Immature natural killer cell (primary cell): ENCODE measurements at regions not wholly inside any gene's neighbourhood (a gene's known extent, or its start where the extent isn't known, plus 50 kb on each side); places are given as distances from the start of the nearest gene placed in this dataset.
"Not testable (repeated sequence)": the region's sequence is repeated elsewhere in the genome, so short reads cannot be mapped to it uniquely, and the experiment has no call there.

Experiments used
- DNase-seq, 3 donors: peaks; one replicate each; pipeline ENCODE4 v3.0.0; 2022; ENCODE audit warnings: mixed read lengths in 1 of 3
- H3K27ac Mint-ChIP-seq, 6 donors: one replicate each; pipeline ENCODE4 v1.8.0; 2020; ENCODE audit warnings: mixed read lengths in 6 of 6, mild to moderate bottlenecking in 5 of 6, inconsistent platforms in 4 of 6, moderate library complexity in 3 of 6
- H3K27me3 Mint-ChIP-seq, 3 donors: one replicate each; pipeline ENCODE4 v1.8.0; 2020 to 2021; ENCODE audit warnings: low read depth in 3 of 3, mild to moderate bottlenecking in 3 of 3, mixed read lengths in 3 of 3, moderate library complexity in 3 of 3, inconsistent platforms in 1 of 3
- H3K36me3 Mint-ChIP-seq, 3 donors: one replicate each; pipeline ENCODE4 v1.8.0; 2020; ENCODE audit warnings: mixed read lengths in 3 of 3, inconsistent platforms in 2 of 3, mild to moderate bottlenecking in 2 of 3
- H3K4me1 Mint-ChIP-seq, 2 donors: one replicate each; pipeline ENCODE4 v1.8.0; 2020; ENCODE audit warnings: inconsistent platforms in 2 of 2, mild to moderate bottlenecking in 2 of 2, mixed read lengths in 2 of 2, moderate library complexity in 1 of 2
- H3K4me3 Mint-ChIP-seq, 5 donors: one replicate each; pipeline ENCODE4 v1.8.0; 2020; ENCODE audit warnings: mild to moderate bottlenecking in 5 of 5, mixed read lengths in 5 of 5, inconsistent platforms in 3 of 5, moderate library complexity in 3 of 5
- H3K9me3 Mint-ChIP-seq, 6 donors: one replicate each; pipeline ENCODE4 v1.8.0; 2020; ENCODE audit warnings: mild to moderate bottlenecking in 6 of 6, mixed read lengths in 6 of 6, inconsistent platforms in 4 of 6, moderate library complexity in 3 of 6

DNA sequence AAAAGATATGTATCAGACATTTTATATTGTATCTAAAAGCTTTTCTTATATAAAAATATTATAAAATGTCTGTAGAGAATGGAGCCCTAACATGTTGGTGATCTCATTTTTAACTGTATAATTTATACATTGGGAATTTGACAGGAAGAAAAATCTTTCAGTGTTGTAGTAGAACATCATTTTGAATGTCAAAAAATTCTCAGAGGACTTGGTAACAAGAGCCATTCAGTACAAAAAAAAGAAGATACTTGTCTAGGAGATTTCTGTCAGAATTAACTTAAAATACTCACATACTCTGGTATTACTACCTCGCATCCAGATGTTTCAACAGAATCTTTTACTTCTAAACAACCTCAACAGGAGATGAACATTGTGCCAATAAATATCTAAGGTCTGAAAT is 1277.9 kb downstream of the ROBO2 start:
- Mint-ChIP-seq H3K9me3 (peaks cover 0 to 25% (median 4%) of the 10 kb centered on the region in 6 donors), H3K36me3 (no peaks in the 10 kb centered on the region), H3K4me1 (no peaks in the 10 kb centered on the region), H3K4me3 (no peak overlapping the region), H3K27me3 (peaks cover 0 to 2% (median 0%) of the 10 kb centered on the region in 3 donors), H3K27ac (no peak overlapping the region)
- no peak for DNase-seq

DNA sequence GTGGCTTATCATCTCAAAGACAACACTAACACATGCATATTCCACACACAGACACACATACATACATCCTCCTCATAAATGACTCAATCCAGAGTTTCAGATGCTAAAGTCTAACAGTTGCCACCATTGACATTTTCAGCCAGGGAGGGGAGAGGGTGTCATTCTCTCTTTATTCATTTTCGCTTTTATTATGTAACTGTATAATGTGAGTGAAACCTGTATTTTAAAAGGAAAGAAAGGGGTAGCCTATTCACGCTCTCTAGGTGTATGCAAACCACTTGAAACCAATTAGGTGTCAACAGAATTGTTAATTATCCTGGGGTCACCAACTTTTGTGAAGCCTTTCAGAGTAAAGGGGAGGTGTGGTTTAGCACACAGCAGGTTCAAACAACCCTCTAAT is 1282.9 kb downstream of the ROBO2 start:
- Mint-ChIP-seq H3K27ac (no peak overlapping the region), H3K36me3 (no peaks in the 10 kb centered on the region), H3K27me3 (no peaks in the 10 kb centered on the region), H3K9me3 (peaks cover 0 to 30% (median 4%) of the 10 kb centered on the region in 6 donors), H3K4me1 (no peaks in the 10 kb centered on the region), H3K4me3 (no peak overlapping the region)
- no peak for DNase-seq

DNA sequence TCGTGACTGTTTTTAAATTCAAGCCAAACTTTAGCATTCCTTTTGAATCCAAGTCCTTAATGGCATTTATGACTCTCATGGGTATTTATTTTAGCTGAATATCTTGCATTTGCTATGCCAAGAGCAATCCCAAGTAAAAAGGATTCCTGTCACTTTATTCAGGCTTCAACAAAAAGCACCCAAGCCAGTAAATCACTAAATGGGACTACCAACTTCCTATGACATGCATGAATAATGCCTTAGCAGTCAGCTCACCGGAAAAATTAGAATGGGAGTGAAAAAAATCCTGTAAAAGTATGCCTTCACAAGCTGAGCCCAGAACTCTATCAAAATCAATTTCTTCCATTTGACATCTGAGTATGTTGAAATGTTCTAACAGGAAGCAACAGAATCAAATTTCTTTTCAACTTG is 1297.9 kb downstream of the ROBO2 start:
- no peak overlapping the region for H3K27ac Mint-ChIP-seq
- no peaks in the 10 kb centered on the region for H3K36me3 Mint-ChIP-seq
- no peak for DNase-seq
- no peaks in the 10 kb centered on the region for H3K27me3 Mint-ChIP-seq
- H3K4me3 Mint-ChIP-seq, result no peak overlapping the region
- H3K4me1 Mint-ChIP-seq, result no peaks in the 10 kb centered on the region
- peaks cover 0 to 34% (median 3%) of the 10 kb centered on the region in 6 donors for H3K9me3 Mint-ChIP-seq

DNA sequence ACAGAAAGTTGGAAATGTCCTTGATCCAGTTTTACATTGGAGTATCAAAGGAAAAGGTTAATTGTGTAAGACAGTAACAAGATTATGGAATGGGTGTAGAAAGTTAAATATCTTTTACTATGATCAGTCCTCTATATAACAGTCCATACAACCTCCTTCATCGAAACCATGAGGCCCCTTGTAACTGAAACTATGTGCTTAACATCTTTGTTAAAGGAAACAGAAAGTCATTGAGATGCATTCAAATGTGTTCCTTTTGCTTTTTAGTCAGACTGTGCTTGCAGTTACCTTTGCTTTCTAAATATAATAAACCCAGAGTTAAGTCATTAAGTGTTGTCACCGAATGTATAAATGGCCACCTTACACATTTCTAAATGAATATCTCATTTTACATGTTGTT is 1298.5 kb downstream of the ROBO2 start:
- Mint-ChIP-seq H3K4me3 (no peak overlapping the region), H3K4me1 (no peaks in the 10 kb centered on the region), H3K36me3 (no peaks in the 10 kb centered on the region), H3K27ac (no peak overlapping the region), H3K9me3 (peaks cover 0 to 34% (median 3%) of the 10 kb centered on the region in 6 donors), H3K27me3 (no peaks in the 10 kb centered on the region)
- DNase-seq, result no peak

DNA sequence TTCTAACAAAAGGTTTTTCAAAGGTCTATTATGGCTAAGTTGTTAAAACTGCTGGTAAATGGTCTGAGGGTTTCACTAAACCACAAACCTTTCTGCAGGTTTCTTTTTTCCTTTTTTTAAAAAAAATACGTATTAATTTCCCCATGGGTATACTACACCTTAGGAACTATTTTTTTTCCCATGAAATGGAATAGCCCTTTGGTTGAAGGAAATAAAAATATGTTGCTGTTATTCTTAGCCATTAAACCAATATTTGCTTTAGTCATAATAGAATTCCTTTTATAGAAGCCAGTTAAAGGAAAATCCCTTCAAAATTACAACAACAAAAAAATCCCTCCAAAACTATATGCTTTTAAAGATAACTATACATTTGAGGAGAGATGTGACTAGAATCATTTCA is 1303.3 kb downstream of the ROBO2 start:
- Mint-ChIP-seq H3K27me3 (no peaks in the 10 kb centered on the region), H3K9me3 (peaks cover 0 to 44% (median 7%) of the 10 kb centered on the region in 6 donors), H3K4me3 (no peak overlapping the region), H3K36me3 (no peaks in the 10 kb centered on the region), H3K27ac (no peak overlapping the region), H3K4me1 (peaks cover 0 to 3% of the 10 kb centered on the region in 2 donors)
- no peak for DNase-seq

DNA sequence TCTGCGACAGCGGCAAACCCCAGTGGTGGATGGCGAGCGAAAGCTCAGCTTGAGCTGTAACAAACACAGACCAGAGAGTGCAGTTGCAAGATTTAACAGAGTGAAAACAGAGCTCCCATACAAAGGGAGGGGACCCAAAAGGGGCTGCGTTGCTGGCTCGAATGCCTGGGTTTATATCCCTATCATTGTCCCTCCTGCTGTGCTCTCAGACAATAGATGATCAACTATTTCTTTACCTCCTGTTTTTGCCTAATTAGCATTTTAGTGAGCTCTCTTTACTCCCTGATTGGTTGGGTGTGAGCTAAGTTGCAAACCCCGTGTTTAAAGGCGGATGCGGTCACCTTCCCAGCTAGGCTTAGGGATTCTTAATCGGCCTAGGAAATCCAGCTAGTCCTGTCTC is 1304.4 kb downstream of the ROBO2 start:
- DNase-seq, H3K4me1 Mint-ChIP-seq, H3K27ac Mint-ChIP-seq, H3K4me3 Mint-ChIP-seq, H3K27me3 Mint-ChIP-seq, H3K36me3 Mint-ChIP-seq: not testable (repeated sequence)
- H3K9me3 Mint-ChIP-seq, result peaks cover 0 to 43% (median 7%) of the 10 kb centered on the region in 6 donors

DNA sequence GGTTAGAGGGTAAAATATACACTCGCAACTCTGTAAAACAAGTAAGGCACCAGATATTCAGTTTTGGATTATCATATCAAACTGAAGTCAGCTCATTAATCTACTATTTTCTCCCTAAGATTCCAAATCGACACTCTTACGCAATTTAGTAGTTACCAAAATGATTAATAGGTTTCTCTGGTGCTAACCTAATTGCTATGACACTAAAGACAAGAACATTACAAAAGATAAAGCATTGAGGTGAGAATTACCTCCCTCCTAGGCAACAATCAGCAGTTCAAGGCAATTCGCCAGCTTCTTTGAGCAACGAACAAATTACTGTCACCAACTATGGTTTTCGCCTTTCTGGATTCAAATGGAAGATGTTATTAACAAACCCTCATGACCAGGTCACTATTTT is 1305.0 kb downstream of the ROBO2 start:
- no peaks in the 10 kb centered on the region for H3K36me3 Mint-ChIP-seq
- no peak overlapping the region for H3K4me3 Mint-ChIP-seq
- H3K27me3 Mint-ChIP-seq, result no peaks in the 10 kb centered on the region
- no peak overlapping the region for H3K27ac Mint-ChIP-seq
- peaks cover 0 to 3% of the 10 kb centered on the region in 2 donors for H3K4me1 Mint-ChIP-seq
- DNase-seq, result no peak
- H3K9me3 Mint-ChIP-seq, result peaks cover 0 to 36% (median 8%) of the 10 kb centered on the region in 6 donors

DNA sequence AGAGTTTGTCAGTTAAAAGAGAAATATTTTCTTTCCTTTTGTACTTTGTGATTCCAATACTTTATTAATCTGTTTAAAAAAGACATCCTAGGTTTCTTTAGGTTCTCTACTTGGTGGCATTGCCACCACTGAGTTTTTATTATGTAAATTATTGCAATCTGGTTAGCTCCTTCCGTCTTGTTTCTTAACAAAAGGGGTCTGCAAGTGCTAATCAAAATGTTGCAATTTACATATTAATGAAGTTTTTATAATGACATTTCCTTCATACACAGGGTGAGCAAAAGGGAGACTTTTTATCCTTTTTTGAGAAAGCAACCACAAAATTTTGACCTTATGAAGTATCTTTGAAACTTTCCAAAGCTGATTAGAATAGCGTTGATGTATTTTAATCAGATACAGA is 1307.3 kb downstream of the ROBO2 start:
- Mint-ChIP-seq H3K27me3 (peaks cover 0 to 3% (median 0%) of the 10 kb centered on the region in 3 donors), H3K4me1 (peaks cover 0 to 3% of the 10 kb centered on the region in 2 donors), H3K9me3 (peaks cover 4 to 38% (median 10%) of the 10 kb centered on the region in 6 donors), H3K27ac (no peak overlapping the region), H3K4me3 (no peak overlapping the region), H3K36me3 (no peaks in the 10 kb centered on the region)
- no peak for DNase-seq

DNA sequence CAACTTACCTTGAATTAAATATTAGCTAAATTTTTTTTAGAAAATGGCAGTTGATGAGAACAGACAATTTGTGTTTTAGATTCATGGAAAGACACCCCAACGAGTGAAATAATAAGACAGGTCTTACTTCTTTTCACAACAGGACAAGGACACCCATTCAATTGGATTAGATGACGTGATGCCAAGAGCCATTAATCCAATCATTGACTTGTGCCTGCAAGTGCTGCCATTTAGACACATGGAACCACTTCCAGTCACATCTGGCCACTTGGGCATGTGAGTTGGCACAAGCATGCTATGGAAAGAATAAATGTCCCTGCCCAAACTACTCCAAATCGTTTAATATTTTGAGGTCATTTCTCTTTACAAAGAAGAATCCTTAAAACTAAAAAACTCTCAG is 1308.8 kb downstream of the ROBO2 start:
- H3K4me1 Mint-ChIP-seq, result peaks cover 0 to 3% of the 10 kb centered on the region in 2 donors
- no peak for DNase-seq
- no peaks in the 10 kb centered on the region for H3K36me3 Mint-ChIP-seq
- no peak overlapping the region for H3K4me3 Mint-ChIP-seq
- H3K27me3 Mint-ChIP-seq, result peaks cover 0 to 3% (median 2%) of the 10 kb centered on the region in 3 donors
- H3K9me3 Mint-ChIP-seq, result peaks cover 5 to 50% (median 10%) of the 10 kb centered on the region in 6 donors
- no peak overlapping the region for H3K27ac Mint-ChIP-seq

DNA sequence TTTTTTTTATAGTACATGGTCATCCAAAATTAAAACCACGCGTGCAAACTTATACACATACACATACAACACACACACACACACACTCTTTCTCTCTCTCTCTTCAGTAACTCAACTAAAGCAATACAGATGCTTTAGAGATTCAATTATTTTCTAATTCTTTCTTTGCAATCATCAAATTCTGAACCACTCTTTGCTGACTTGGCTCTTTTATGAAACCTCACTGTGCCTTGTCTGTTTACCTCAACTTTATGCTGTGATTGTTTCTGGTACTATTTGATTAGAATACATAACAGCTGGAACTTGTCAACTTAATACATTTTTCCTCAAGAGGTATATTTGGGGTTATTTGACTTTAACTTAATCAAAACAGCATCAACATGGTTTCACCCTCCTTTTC is 1309.7 kb downstream of the ROBO2 start:
- Mint-ChIP-seq H3K9me3 (peaks cover 5 to 51% (median 12%) of the 10 kb centered on the region in 6 donors), H3K36me3 (no peaks in the 10 kb centered on the region), H3K27ac (no peak overlapping the region), H3K4me3 (no peak overlapping the region), H3K27me3 (peaks cover 0 to 3% (median 2%) of the 10 kb centered on the region in 3 donors), H3K4me1 (peaks cover 0 to 3% of the 10 kb centered on the region in 2 donors)
- DNase-seq, result no peak

DNA sequence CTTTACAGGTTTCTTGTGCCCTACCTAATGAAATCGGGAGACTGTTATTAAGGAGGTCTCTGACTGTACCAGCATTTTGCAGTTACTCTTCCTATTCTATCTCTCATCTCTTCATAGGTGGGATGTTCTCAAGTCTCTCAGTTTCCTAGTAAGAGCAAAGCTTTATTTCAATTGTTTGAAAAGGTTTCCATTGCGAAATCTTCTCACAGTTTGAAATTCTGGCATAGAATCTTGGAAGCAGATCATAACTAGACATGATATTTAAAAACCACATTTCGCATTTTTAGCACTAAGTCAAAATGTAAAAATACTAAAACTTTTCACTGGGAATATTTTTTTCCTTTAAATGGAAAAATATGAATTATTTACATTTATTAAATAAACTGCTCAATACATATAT is 1311.4 kb downstream of the ROBO2 start:
- peaks cover 0 to under 1% of the 10 kb centered on the region in 2 donors for H3K4me1 Mint-ChIP-seq
- peaks cover 3 to 44% (median 14%) of the 10 kb centered on the region in 6 donors for H3K9me3 Mint-ChIP-seq
- peaks cover 0 to 3% (median 2%) of the 10 kb centered on the region in 3 donors for H3K27me3 Mint-ChIP-seq
- DNase-seq, result no peak
- H3K4me3 Mint-ChIP-seq, result no peak overlapping the region
- no peaks in the 10 kb centered on the region for H3K36me3 Mint-ChIP-seq
- H3K27ac Mint-ChIP-seq, result no peak overlapping the region

DNA sequence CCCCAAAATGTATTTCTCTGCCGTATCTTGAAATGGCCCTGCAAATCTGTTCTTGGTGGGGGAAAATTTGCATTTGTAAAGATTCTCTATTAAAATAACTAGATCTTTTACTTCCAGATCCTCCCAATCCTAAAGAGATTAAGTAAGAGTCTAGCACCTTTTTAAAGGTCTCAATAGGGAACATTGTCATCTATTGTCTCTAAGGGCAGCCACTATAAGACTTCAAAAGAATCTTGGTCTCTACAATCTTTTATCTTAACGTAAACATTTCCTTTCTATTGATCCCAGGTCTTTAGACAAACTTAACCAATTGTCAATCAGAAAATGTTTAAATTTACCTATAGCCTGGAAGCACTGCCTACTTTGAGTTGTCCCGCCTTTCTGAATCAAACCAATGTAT is 1313.3 kb downstream of the ROBO2 start:
- Mint-ChIP-seq H3K36me3 (no peaks in the 10 kb centered on the region), H3K27ac (no peak overlapping the region), H3K27me3 (peaks cover 0 to 3% (median 2%) of the 10 kb centered on the region in 3 donors), H3K4me1 (no peaks in the 10 kb centered on the region), H3K4me3 (no peak overlapping the region), H3K9me3 (peaks cover 0 to 41% (median 14%) of the 10 kb centered on the region in 6 donors)
- no peak for DNase-seq

DNA sequence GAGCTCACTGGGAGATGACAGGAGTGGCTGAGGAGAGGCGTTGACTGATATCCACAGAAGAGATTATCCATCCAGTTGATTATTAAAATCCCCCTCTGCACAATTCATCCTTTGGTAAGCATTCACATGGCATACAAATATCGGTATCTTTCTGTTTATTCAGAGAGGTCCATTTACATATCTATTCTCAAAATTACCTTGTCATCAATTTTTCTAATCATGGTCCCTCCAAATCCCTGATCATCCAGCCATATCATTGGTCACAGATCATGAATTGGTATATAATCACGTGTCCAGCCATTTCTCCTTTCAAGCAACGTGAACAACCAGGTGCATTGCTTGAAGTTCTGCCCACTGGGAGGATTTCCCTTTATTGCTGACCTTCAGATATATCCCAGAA is 1321.0 kb downstream of the ROBO2 start:
- H3K9me3 Mint-ChIP-seq, result peaks cover 8 to 31% (median 16%) of the 10 kb centered on the region in 6 donors
- H3K4me1 Mint-ChIP-seq, result no peaks in the 10 kb centered on the region
- peaks cover 0 to 5% (median 0%) of the 10 kb centered on the region in 3 donors for H3K36me3 Mint-ChIP-seq
- no peak overlapping the region for H3K27ac Mint-ChIP-seq
- DNase-seq, result no peak
- H3K4me3 Mint-ChIP-seq, result no peak overlapping the region
- H3K27me3 Mint-ChIP-seq, result peaks cover 0 to 2% (median 0%) of the 10 kb centered on the region in 3 donors

DNA sequence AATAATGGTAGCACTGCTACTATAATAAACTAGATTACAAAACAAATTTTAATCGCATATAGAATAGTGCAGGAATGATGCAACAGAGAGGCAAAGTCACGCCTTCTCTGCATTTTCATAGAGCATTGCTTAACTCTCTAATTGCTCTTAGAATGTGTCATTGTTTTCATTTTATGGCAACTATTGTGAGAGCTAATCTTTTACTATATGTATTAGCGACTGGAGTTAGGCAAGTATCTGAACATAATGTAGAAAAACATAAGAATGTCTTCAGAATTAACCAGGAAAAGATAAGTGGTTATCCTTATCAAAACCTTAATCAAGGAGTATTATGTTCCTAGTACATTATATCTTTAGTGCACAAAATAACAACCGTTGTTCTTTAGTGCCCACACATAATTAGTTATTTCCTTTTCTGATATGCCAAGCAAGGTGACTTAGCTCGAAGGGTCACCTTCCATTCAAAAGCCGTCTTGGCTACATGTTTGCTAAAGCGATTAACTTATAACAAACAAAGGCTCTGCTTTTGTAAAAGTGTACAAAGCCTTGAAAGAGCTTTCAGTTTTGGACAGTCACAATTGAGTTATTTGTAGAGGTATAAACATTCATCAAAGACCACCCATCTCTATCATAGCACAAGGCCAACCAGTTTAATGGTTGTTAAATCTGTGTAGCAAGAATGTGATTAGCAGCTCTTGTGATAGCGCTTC is 1328.9 kb downstream of the ROBO2 start:
- H3K4me3 Mint-ChIP-seq, result no peak overlapping the region
- no peak for DNase-seq
- H3K27ac Mint-ChIP-seq, result no peak overlapping the region
- H3K9me3 Mint-ChIP-seq, result peaks cover 5 to 36% (median 12%) of the 10 kb centered on the region in 6 donors
- peaks cover 0 to 5% (median 0%) of the 10 kb centered on the region in 3 donors for H3K36me3 Mint-ChIP-seq
- H3K27me3 Mint-ChIP-seq, result peaks cover 0 to 2% (median 0%) of the 10 kb centered on the region in 3 donors
- H3K4me1 Mint-ChIP-seq, result no peaks in the 10 kb centered on the region

DNA sequence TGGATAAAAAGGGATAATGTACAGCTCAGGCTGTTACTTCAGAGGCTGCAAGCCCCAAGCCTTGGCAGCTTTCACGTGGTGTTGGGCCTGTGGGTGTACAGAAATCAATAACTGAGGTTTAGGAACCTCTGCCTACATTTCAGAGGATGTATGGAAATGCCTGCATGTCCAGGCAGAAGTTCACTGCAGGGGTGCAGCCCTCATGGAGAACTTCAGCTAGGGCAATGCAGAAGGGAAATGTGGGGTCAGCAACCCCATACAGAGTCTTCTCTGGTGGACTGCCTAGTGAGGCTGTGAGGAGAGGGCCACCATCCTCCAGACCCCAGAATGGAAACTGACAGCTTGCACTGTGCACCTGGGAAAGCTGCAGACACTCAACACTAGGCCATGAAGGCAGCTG is 1350.3 kb downstream of the ROBO2 start:
- no peaks in the 10 kb centered on the region for H3K4me1 Mint-ChIP-seq
- H3K4me3 Mint-ChIP-seq, result no peak overlapping the region
- H3K9me3 Mint-ChIP-seq, result peaks cover 19 to 50% (median 24%) of the 10 kb centered on the region in 6 donors
- no peak overlapping the region for H3K27ac Mint-ChIP-seq
- peaks cover 0 to 4% (median 0%) of the 10 kb centered on the region in 3 donors for H3K27me3 Mint-ChIP-seq
- no peak for DNase-seq
- H3K36me3 Mint-ChIP-seq, result no peaks in the 10 kb centered on the region
